ENCODE measurements at regions not wholly inside any gene's neighbourhood (a gene's known extent, or its start where the extent isn't known, plus 50 kb on each side); places are given as distances from the start of the nearest gene placed in this dataset.

- 90 to 95% (median 91%) methylated on average over 10 of the region's 10 CpGs for WGBS, 3 donors
Measured at GRCh38 chr3:127486321-127486944, 104.1 kb downstream of the TPRA1 start.

GRCh38 chr3:127485396-127486170 is 105.0 kb downstream of the TPRA1 start:
- H3K9me3 ChIP-seq: no peaks in the 10 kb centered on the region
- intact Hi-C loops (cut with DNase I): no loop called here
- 92 to 93% (median 92%) methylated on average over 8 of the region's 8 CpGs for WGBS, 3 donors
- H3K4me3 ChIP-seq: no peak overlapping the region
- peak in 2 of 5 donors; percentile 7 to 22 for DNase-seq
- no peaks in the 10 kb centered on the region for H3K36me3 ChIP-seq
- H3K4me1 ChIP-seq (ENCODE audit: insufficient read depth): peaks cover 7% of the 10 kb centered on the region
- no peak for TF ChIP-seq POLR2A (IDR thresholded peaks at IDR 0.05)
- no peak for TF ChIP-seq EP300 (IDR thresholded peaks at IDR 0.05)
- no peak for TF ChIP-seq CTCF (IDR thresholded peaks at IDR 0.05)
- no peaks in the 10 kb centered on the region for H3K27me3 ChIP-seq
- H3K27ac ChIP-seq: no peak overlapping the region

More at GRCh38 chr3:127486321-127486944, 104.1 kb downstream of the TPRA1 start:
- intact Hi-C loops (cut with DNase I): no loop called here
- peak in 2 of 5 donors; percentile 2 to 24 for DNase-seq
- no peak overlapping the region for H3K27ac ChIP-seq
- no peaks in the 10 kb centered on the region for H3K27me3 ChIP-seq
- no peak for TF ChIP-seq EP300 (IDR thresholded peaks at IDR 0.05)
- no peak for TF ChIP-seq POLR2A (IDR thresholded peaks at IDR 0.05)
- no peak for TF ChIP-seq CTCF (IDR thresholded peaks at IDR 0.05)
- H3K4me1 ChIP-seq (ENCODE audit: insufficient read depth): peaks cover 7% of the 10 kb centered on the region
- no peaks in the 10 kb centered on the region for H3K9me3 ChIP-seq
- H3K4me3 ChIP-seq: no peak overlapping the region
- H3K36me3 ChIP-seq: no peaks in the 10 kb centered on the region

GRCh38 chr3:127484601-127485388 is 105.7 kb downstream of the TPRA1 start:
- peak in 2 of 5 donors; percentile 6 to 24 for DNase-seq
- no peak overlapping the region for H3K4me3 ChIP-seq
- intact Hi-C loops (cut with DNase I): no loop called here
- H3K4me1 ChIP-seq (ENCODE audit: insufficient read depth): peaks cover 7% of the 10 kb centered on the region
- H3K36me3 ChIP-seq: no peaks in the 10 kb centered on the region
- no peak overlapping the region for H3K27ac ChIP-seq
- H3K27me3 ChIP-seq: no peaks in the 10 kb centered on the region
- no peaks in the 10 kb centered on the region for H3K9me3 ChIP-seq
- TF ChIP-seq CTCF (IDR thresholded peaks at IDR 0.05): no peak
- TF ChIP-seq EP300 (IDR thresholded peaks at IDR 0.05): no peak
- no peak for TF ChIP-seq POLR2A (IDR thresholded peaks at IDR 0.05)
- 71 to 77% (median 75%) methylated on average over 9 of the region's 9 CpGs for WGBS, 3 donors

GRCh38 chr3:127483902-127484591 is 106.5 kb downstream of the TPRA1 start:
- no peaks in the 10 kb centered on the region for H3K9me3 ChIP-seq
- H3K4me1 ChIP-seq (ENCODE audit: insufficient read depth): peaks cover 8% of the 10 kb centered on the region
- H3K36me3 ChIP-seq: no peaks in the 10 kb centered on the region
- peak in 4 of 5 donors; percentile 3 to 29 (median 9) for DNase-seq
- 77 to 83% (median 82%) methylated on average over 18 of the region's 18 CpGs for WGBS, 3 donors
- H3K27me3 ChIP-seq: no peaks in the 10 kb centered on the region
- intact Hi-C loops (cut with DNase I): no loop called here
- peak overlapping the region in 1 of 2 donors; percentile 19 for H3K27ac ChIP-seq
- no peak overlapping the region for H3K4me3 ChIP-seq
- TF ChIP-seq POLR2A (IDR thresholded peaks at IDR 0.05) (no peak), CTCF (IDR thresholded peaks at IDR 0.05) (no peak), EP300 (IDR thresholded peaks at IDR 0.05) (no peak)

Measured in ovary (tissue), 7 donors.